H54 (cell line): ENCODE measurements at regions not wholly inside any gene's neighbourhood (a gene's known extent, or its start where the extent isn't known, plus 50 kb on each side); places are given as distances from the start of the nearest gene placed in this dataset.
A peak's percentile ranks its signal among the peaks of the same experiment; 100 is the strongest.

ENCODE experiments used
- DNase-seq: peaks from one replicate; pipeline ENCODE4 v3.0.0; 2011; ENCODE audit warnings: low spot score, mixed read lengths; ENCODE audit not compliant: insufficient read length
- FAIRE-seq: peaks from 3 replicates; lab custom pipeline; 2011; peaks lifted over from hg19 to GRCh38; lab: Jason Lieb, UNC
- POLR2A ChIP-seq: IDR thresholded peaks from 2 replicates; pipeline ENCODE4 v1.6.1; 2011; ENCODE audit warnings: low read depth, mild to moderate bottlenecking, low read length

DNA sequence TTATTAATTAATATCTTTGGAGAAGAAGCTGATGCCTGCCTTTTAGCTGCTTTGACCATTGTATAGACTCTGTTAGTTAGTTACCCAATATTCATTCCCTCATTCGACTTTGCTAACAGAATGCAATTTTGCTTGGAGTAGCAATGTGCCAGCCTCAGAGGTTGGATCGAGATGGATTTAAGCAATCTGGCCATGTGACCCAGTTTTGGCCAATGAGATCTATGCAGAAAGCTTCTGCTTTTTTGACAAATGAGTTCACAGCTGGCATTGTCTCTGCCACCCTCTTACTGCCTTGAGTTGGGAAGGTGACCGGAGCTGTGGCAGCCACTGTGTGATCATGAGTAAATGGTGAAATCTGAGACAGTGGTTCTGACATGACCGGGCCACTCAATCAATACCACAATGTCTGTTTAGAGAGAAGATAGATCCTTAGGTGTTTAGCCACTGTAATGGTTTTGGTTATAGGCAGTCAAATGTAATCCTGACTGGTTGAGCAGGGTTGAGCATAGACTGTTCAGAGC, 74.9 kb upstream of the MED13L start:
- DNase-seq (no peak), FAIRE-seq (no peak)
- TF ChIP-seq POLR2A = no peak

DNA sequence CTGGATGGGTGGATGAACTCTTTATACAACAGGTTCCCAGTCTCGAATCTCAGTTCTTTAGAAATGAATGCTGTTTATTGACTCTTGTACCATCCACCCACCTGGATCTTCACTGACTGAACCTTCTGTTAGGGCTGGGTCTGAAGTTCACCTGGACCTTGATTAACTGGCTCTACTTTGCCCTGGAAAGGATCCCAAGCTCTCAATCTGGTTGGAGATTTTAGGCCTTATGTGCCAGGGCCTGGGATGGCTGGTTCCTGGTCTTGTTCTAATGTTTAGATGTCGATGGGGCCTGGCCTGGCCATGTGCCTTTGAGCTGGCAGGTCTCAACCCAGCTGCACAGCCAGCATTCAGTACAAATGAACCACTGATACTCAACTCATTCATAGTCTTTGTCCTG, 76.5 kb upstream of the MED13L start:
- DNase-seq = no peak
- no peak for TF ChIP-seq POLR2A
- no peak for FAIRE-seq

DNA sequence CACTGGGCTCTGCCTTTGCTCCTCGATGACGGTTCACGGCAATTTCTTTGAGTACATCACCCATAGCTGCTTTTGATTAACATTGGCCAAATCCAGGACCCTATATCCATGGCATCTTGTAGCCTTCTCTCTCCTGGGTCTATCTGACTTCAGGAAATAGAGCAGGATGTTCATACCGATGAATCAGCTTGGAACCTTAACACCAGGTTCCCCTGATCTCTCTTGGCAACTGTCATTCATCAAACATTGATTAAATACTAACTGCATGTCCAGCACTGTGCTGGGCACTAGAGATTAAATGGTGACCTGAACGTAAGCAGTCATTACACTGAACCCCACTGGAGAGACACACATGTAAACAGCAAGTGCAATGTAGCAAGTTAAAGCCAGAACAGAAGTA, 77.0 kb upstream of the MED13L start:
- TF ChIP-seq POLR2A = no peak
- no peak for FAIRE-seq

DNA sequence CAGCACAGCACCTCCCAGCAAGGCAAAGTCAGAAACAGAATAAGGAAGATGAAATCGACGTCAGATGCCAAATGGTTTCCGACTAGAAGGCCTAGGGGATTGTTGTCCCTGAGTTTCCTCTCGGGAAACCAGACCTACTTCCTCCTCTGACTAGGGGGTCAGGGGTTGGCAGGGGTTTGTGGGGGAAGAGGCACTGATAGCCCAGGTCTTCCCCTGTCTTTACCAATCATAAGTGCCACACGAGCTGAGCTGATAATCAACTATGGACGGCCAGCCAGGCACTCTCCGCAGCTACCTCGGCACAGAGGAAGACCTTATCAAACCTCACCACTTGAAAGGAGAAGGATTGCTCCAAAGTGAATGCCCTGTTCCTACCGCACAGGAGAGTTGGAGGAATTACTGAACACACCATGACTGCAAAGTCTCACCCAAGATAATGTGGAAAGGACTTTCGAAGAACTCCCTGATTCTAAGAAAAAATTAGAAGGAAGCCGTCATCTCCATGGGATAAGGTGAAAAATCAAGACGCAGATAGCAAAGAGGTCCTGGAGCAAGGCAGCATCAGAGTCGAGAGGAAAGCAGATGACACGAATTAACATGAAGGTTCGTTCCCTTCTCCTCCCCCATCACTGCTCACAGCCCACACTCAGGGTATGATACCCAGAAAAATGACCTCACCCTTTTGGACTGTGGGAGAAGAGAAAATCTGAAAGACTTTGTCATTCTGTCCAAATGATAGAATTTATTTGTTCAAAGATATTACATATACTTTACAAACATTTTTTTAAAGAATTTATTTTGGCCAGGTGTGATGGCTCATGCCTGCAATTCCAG, 77.7 kb upstream of the MED13L start:
- no peak for TF ChIP-seq POLR2A
- FAIRE-seq = no peak
- no peak for DNase-seq

More for the DNA sequence above, 77.0 kb upstream of the MED13L start:
- DNase-seq = no peak

GRCh38 chr12:116358536-116358892, 81.0 kb upstream of the MED13L start:
- DNase-seq (no peak), FAIRE-seq (no peak)
- TF ChIP-seq POLR2A = no peak

DNA sequence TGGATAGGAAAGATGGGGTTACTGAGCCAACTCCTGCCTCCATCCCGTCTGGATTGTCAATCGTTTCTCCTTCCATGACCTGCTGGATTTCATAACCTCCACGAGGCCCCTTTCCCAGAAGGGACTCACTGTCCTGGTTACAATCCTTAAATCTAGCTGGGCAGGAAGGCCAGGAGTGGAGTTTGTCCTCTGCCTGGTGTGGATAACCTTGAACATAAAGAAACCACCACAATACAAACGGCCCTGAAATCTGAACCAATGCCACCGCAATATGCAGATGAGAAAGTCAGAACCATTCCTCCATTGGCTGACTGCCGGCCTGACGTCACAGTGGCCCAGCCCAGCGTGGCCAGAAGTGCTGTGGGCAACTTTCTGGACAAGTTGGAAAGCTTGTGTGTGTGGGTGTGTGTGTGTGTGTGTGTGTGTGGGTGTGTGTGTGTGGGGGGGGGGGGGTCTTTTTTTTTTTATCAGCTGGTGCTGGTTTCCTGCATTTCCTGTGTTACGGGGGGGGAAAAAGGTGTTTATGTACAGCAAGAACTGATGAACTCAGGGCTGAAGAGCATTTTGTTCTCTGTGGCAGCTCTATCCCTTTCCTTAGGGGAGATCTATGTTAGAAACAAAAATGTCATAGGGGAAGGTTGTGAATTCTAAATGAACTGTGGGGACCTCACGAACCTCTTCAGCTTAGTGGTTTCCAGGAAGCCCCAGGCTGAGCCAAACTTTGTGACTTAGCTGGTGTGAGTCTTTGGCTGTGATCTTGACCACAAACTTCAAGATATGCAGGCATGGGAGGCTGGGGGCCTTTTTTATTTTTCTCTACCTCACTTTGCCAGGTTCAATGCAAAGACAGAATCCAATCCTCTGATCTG, 81.6 kb upstream of the MED13L start:
- TF ChIP-seq POLR2A = no peak
- DNase-seq = peak; percentile 80
- FAIRE-seq = peak; percentile 93

GRCh38 chr12:116360579-116361413, 83.3 kb upstream of the MED13L start:
- no peak for TF ChIP-seq POLR2A
- FAIRE-seq (no peak), DNase-seq (no peak)

DNA sequence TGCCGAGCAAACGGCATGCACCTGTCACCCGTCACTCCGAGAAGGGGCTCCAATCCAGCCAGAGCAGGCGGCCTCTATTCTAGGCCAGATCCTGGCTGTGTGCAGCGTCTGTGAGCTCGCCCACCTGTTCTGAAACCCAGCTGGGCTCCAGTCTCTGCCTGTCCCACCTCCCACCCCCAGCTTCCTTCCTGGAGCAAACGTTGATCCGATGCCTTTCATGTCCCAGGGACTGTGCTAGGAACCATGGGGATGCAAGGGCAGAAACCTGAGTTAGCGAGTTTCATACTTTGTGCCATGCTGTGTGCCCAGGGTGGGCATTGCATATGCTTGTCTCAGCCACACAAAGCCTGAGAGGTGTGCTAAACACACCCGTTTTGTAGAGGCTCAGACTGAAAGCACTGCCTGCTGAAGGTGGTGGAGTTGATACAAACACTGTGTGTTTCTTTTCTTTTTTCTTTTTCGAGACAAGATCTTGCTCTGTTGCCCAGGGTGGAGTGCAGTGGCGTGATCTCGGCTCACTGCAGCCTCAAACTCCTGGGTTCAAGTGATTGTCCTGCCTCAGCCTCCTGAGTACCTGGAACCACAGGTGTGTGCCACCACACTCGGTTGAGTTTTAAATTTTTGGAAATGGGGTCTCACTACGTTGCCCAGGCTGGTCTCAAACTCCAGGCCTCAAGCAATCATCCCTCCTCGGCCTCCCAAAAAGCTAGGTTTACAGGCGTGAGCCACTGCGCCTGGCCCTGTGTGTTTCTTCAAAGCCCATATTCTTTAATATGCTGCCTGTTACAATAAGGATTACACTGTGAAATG, 84.1 kb upstream of the MED13L start:
- DNase-seq (no peak), FAIRE-seq (no peak)
- no peak for TF ChIP-seq POLR2A

DNA sequence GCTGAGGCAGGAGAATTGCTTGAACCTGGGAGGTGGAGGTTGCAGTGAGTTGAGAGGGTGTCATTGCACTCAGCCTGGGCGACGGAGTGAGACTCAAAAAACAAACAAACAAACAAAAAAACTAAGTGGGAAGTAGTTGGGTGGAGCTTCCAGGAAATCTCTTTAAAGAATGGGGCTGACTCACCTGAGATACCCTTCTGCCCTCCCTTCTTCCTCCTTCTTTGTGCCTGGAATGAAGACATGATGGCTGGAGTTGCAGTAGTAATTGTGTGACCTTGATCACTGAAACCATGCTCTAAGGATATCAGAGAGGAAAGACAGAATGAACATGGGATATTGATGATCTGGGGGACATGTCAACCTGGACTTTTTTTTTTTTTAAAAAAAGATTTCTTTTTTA, 87.6 kb upstream of the MED13L start:
- FAIRE-seq (no peak), DNase-seq (no peak)
- TF ChIP-seq POLR2A = no peak

GRCh38 chr12:116365606-116366455, 88.3 kb upstream of the MED13L start:
- DNase-seq (no peak), FAIRE-seq (no peak)
- no peak for TF ChIP-seq POLR2A

DNA sequence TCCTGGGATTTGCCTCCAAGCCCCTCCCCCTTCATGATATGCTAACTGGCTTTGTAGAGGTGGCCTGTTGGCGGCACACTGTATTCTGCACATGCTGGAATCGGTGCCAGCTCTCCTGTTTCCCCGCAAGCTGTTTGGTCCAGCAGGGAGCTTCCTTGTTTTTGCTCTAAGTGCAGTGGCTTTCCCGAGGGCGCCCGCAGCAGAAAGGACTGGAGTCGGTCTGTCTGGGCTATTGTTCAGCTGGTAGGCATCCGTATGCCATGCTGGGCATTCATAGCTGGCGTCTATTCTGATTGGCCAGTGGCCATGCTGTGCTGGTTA, 88.9 kb upstream of the MED13L start:
- no peak for FAIRE-seq
- TF ChIP-seq POLR2A = no peak
- DNase-seq = no peak

DNA sequence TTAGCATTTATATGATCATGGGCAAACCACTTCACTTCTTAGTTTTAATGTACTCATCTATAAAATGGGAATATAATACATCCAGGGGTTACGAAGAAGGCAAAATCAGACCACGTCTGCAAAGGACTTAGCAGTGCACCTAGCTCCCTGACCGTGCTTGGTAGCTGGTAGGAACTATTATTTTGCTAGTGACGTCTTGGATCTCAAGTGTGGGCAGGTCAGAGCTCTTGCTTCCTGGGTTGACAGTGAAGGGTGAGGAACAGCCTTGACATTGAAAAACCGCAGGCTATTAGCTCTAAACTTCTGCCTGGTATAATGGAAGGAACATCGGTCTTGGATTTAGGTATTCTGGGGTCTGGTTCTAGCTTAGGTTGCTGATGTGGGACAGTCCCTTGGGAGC, 89.3 kb upstream of the MED13L start:
- no peak for DNase-seq
- FAIRE-seq = no peak
- TF ChIP-seq POLR2A = no peak
